Fibroblast of mammary gland (primary cell): ENCODE measurements at regions not wholly inside any gene's neighbourhood (a gene's known extent, or its start where the extent isn't known, plus 50 kb on each side); places are given as distances from the start of the nearest gene placed in this dataset.
A peak's percentile ranks its signal among the peaks of the same experiment; 100 is the strongest.
"Not testable (repeated sequence)": the region's sequence is repeated elsewhere in the genome, so short reads cannot be mapped to it uniquely, and the experiment has no call there.

Experiments used
- DNase-seq: peaks from one replicate; pipeline ENCODE4 v3.0.0-alpha.2; 2010; ENCODE audit warnings: low read depth
- H3K4me3 ChIP-seq: 2 replicates; pipeline ENCODE4 v1.5.1; 2011; ENCODE audit warnings: low read depth, mild to moderate bottlenecking, low read length, moderate library complexity; ENCODE audit not compliant: control insufficient read depth
- TF ChIP-seq, protein P1 (sequence below): conservative IDR thresholded peaks from 2 replicates; pipeline ENCODE4 v1.5.1; 2011; ENCODE audit warnings: low read depth, low read length, inconsistent platforms; ENCODE audit not compliant: control insufficient read depth, insufficient read depth

DNA sequence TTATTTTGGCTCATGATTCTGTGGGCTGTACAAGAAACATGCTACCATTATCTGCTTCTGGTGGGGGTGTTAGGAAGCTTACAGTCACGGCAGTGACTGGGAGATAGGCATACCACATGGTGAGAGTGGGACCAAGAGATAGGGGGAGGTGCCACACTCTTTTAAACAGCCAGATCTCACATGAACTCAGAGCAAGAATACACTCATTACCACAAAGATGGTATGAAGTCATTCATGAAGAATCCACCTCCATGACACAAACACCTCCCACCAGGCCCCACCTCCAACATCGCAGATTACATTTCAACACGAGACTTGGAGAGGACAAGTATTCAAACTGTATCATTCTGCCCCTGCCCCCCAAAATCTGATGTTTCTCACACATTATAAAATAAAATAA, 2396.7 kb downstream of the PCDH7 start:
- no peak overlapping the region for H3K4me3 ChIP-seq
- TF ChIP-seq, protein P1, sequence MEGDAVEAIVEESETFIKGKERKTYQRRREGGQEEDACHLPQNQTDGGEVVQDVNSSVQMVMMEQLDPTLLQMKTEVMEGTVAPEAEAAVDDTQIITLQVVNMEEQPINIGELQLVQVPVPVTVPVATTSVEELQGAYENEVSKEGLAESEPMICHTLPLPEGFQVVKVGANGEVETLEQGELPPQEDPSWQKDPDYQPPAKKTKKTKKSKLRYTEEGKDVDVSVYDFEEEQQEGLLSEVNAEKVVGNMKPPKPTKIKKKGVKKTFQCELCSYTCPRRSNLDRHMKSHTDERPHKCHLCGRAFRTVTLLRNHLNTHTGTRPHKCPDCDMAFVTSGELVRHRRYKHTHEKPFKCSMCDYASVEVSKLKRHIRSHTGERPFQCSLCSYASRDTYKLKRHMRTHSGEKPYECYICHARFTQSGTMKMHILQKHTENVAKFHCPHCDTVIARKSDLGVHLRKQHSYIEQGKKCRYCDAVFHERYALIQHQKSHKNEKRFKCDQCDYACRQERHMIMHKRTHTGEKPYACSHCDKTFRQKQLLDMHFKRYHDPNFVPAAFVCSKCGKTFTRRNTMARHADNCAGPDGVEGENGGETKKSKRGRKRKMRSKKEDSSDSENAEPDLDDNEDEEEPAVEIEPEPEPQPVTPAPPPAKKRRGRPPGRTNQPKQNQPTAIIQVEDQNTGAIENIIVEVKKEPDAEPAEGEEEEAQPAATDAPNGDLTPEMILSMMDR, result no peak
- peak; percentile 10 for DNase-seq

DNA sequence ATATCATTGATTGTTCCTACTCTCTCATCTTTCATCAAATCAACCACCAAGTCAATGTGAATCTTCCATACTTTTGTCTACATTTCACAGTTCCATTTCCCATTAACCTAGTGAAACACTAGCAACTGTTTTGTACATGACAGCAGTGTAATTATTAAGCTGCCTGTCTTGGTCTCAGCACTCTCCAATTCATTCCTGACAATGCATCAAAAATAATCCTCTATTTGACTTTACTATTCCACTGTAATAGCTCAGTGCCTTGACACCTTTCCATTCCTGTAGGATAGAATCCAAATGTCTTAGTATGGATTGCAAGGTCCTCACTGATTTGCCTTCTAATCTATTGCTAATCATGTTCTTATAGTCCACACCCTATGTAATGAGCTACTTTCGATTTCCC, 2405.8 kb downstream of the PCDH7 start:
- no peak for DNase-seq
- H3K4me3 ChIP-seq, result no peak overlapping the region
- TF ChIP-seq, protein P1, result no peak

DNA sequence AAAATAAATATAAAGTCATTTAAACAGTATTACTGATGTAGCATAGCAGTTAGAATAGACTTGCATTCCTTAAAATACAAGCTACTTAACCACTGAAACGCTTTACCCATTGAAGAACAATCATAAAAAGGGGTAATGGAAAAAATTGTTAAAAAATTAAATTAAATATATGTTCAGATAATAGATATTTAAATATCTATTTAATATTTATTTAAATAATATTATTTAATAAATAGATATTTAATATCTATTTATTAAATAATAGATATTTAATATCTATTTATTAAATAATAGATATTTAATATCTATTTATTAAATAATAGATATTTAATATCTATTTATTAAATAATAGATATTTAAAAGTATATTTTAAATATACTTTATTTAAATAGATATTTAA, 2410.5 kb downstream of the PCDH7 start:
- not testable (repeated sequence) for H3K4me3 ChIP-seq, DNase-seq

DNA sequence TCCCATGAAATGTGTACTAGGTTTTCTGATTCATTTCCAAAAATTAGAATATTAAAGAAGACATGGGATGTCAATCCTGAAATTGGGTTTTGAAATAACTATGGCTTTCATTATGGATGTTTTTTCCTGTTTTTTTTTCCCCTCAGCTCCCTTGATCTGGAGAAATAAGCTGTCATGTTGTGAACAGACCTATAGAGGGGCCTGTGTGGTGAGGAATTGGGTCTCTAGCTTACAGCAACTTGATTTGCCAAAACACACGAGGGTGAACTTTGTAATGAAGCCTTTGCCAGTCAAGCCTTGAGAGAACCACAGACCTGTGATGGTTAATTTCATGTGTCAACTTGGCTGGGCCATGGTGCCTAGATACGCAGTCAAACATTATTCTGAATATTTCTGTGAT, 2413.6 kb downstream of the PCDH7 start:
- no peak for DNase-seq

DNA sequence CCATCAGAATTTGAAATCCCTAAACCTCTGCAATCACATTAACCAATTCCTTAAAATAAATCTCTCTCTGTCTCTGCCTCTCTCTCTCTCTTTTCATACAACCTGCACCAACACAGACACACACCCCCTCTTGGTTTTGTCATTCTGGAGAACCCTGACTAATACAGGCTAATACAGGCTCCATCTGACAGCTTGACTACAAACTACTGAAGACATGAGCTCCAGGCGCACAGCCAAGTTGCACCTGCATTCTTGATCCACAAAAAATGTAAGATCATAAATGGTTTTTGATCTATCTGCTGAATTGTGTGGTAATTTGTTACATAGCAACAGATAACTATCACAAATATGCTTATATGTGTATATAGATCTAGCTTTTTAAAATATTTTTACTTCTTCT, 2414.2 kb downstream of the PCDH7 start:
- no peak overlapping the region for H3K4me3 ChIP-seq
- TF ChIP-seq, protein P1, result no peak
- DNase-seq, result no peak

More for the DNA sequence above, 2413.6 kb downstream of the PCDH7 start:
- no peak overlapping the region for H3K4me3 ChIP-seq
- TF ChIP-seq, protein P1, result no peak

DNA sequence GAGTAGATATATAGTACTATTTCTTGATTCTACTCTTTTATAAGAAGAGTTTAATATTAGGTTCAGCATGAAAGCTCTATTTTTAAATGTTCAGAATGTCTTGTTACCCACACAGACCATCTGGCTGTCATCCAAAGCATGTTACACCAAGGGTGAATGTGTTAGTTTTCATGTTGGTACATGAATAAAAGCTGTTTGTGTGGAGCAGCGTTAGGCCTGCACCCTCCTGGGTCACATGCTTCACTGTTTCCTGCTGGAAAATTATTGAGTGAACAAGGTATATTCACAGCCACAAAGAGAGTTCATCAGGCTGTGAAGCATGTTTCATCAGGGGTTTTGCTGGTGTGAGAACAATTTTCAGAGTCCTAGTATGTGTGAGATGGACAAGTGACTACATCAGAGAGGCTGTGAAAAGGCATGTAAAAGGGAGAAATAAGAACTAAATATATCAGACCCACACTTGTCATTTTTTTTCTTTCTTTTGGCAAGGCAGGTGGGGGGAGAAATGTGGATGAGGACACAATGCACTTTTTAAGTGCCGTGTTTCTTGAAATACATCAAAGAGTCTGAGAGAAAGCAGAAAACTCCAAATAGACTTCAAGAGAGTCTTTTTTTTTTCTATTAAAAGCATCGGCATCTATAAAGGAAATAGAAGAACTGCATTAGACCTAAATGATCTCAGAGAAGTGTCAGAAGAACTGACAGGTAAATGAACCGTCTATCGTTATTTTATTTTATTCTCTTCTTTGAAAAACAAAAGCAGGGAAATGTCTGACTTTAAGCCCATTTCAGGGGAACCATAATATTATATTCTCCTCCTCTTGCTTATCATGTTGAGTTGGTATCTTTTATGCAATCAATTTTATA, 2429.7 kb downstream of the PCDH7 start:
- TF ChIP-seq, protein P1, result no peak
- no peak for DNase-seq
- H3K4me3 ChIP-seq, result no peak overlapping the region

DNA sequence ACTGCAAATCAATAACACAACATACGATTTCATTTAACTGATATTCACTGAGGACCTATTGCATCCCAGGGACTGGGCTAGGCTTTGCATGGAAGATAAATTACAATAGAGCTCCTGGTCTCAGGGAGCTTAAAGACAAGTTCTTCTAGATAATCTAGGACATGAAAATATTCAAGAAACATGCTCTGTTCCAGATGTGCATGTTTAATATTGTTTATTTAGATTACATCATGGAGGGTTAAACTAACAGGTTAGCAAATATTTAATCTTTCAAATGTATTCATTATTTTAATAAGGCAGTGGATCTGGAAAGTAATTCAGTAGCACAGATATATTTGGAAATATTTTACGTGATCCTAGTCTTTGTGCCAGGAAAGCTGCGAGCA, 2430.3 kb downstream of the PCDH7 start:
- no peak for DNase-seq
- TF ChIP-seq, protein P1, result no peak
- H3K4me3 ChIP-seq, result no peak overlapping the region
